IMR-90 (cell line): ENCODE measurements at regions not wholly inside any gene's neighbourhood (a gene's known extent, or its start where the extent isn't known, plus 50 kb on each side); places are given as distances from the start of the nearest gene placed in this dataset.

Source experiments
- ATAC-seq: fragments of 200-7000 bp; cut with Tn5 transposase; 2 replicates; pipeline ENCODE4 v1.9.1; 2020; ENCODE audit warnings: low read depth, mild to moderate bottlenecking, moderate library complexity
- BruUV-seq: library from RNA; stranded (reverse); fragments of 400-500 nt; replicated peaks from 2 replicates; lab custom pipeline; 2021; lab: Mats Ljungman, UMichigan
- CTCF ChIA-PET: fragments of 300-600 bp; formaldehyde crosslinking; extraction: SDS; loops from one replicate; lab custom pipeline; 2021; ENCODE audit warnings: antibody characterized with exemption; lab: Yijun Ruan, JAX
- POLR2A ChIA-PET: fragments of 300-600 bp; sonication (Branson Sonifier 250); formaldehyde crosslinking; loops from one replicate; lab custom pipeline; 2022; ENCODE audit warnings: antibody characterized with exemption; ENCODE audit not compliant: unreplicated experiment; lab: Charles Lee
- DNase-seq: peaks from one replicate; pipeline ENCODE4 v3.0.0; 2013
- H2AFZ ChIP-seq: replicated peaks from 2 replicates; pipeline ENCODE3; 2013; ENCODE audit warnings: low read length, mild to moderate bottlenecking; ENCODE audit not compliant: poor library complexity
- H2AK5ac ChIP-seq: 2 replicates; pipeline ENCODE4 v1.6.1; 2013; ENCODE audit warnings: low read depth, low read length, inconsistent platforms
- H2AK9ac ChIP-seq: replicated peaks from 2 replicates; pipeline ENCODE3; 2013; ENCODE audit warnings: mild to moderate bottlenecking, low read depth, low read length, moderate library complexity; ENCODE audit not compliant: poor library complexity
- H2BK120ac ChIP-seq: 2 replicates; pipeline ENCODE4 v1.6.1; 2013; ENCODE audit warnings: low read depth, low read length, inconsistent platforms
- H2BK15ac ChIP-seq: 3 replicates; pipeline ENCODE4 v1.6.1; 2013; ENCODE audit warnings: low read depth, low read length, inconsistent platforms
- H2BK20ac ChIP-seq: 2 replicates; pipeline ENCODE4 v1.6.1; 2013; ENCODE audit warnings: low read depth, mild to moderate bottlenecking, inconsistent platforms, low read length, moderate library complexity
- H2BK5ac ChIP-seq: 2 replicates; pipeline ENCODE4 v1.6.1; 2013; ENCODE audit warnings: mild to moderate bottlenecking, low read depth, low read length, inconsistent platforms; ENCODE audit not compliant: poor library complexity, severe bottlenecking
- H3K14ac ChIP-seq: replicated peaks from 2 replicates; pipeline ENCODE4 v1.6.1; 2013; ENCODE audit warnings: low read depth, low read length, inconsistent platforms
- H3K18ac ChIP-seq: 2 replicates; pipeline ENCODE4 v1.6.1; 2013; ENCODE audit warnings: low read depth, low read length, control low read depth
- H3K23ac ChIP-seq: 2 replicates; pipeline ENCODE4 v1.6.1; 2013; ENCODE audit warnings: low read depth, low read length, inconsistent platforms
- H3K27ac ChIP-seq: 2 replicates; pipeline ENCODE4 v1.5.1; 2013; ENCODE audit warnings: mild to moderate bottlenecking, control low read depth, low read length; ENCODE audit not compliant: insufficient read depth
- H3K27me3 ChIP-seq: 2 replicates; pipeline ENCODE4 v1.6.1; 2013; ENCODE audit warnings: low read length; ENCODE audit not compliant: control insufficient read depth, insufficient read depth
- H3K36me3 ChIP-seq: 2 replicates; pipeline ENCODE4 v1.6.1; 2013; ENCODE audit warnings: low read length, mixed read lengths; ENCODE audit not compliant: control insufficient read depth, insufficient read depth
- H3K4ac ChIP-seq: 2 replicates; pipeline ENCODE4 v1.6.1; 2013; ENCODE audit warnings: low read depth, low read length, inconsistent platforms
- H3K4me1 ChIP-seq: 2 replicates; pipeline ENCODE4 v1.6.1; 2013; ENCODE audit warnings: low read length, mixed read lengths; ENCODE audit not compliant: control insufficient read depth, insufficient read depth
- H3K4me2 ChIP-seq: 2 replicates; pipeline ENCODE4 v1.6.1; 2013; ENCODE audit warnings: low read depth, mild to moderate bottlenecking, control low read depth, low read length, moderate library complexity
- H3K4me3 ChIP-seq: 2 replicates; pipeline ENCODE4 v1.5.1; 2013; ENCODE audit warnings: low read depth, mild to moderate bottlenecking, control low read depth, low read length, moderate library complexity; ENCODE audit not compliant: insufficient read depth
- H3K56ac ChIP-seq: 2 replicates; pipeline ENCODE4 v1.6.1; 2013; ENCODE audit warnings: low read length, inconsistent platforms; ENCODE audit not compliant: insufficient read depth; ENCODE audit errors: extremely low read depth
- H3K79me1 ChIP-seq, 2 experiments: 2 replicates each; pipeline ENCODE4 v1.6.1; 2013; ENCODE audit warnings: low read length in 2 of 2, inconsistent platforms in 1 of 2, low read depth in 1 of 2
- H3K9ac ChIP-seq: 2 replicates; pipeline ENCODE4 v1.6.1; 2013; ENCODE audit warnings: low read depth, low read length, control low read depth
- H3K9me1 ChIP-seq: 2 replicates; pipeline ENCODE4 v1.6.1; 2013; ENCODE audit warnings: low read length, inconsistent platforms; ENCODE audit not compliant: insufficient read depth
- H3K9me3 ChIP-seq: 2 replicates; pipeline ENCODE4 v1.6.1; 2013; ENCODE audit warnings: low read length; ENCODE audit not compliant: control insufficient read depth, insufficient read depth
- H4K20me1 ChIP-seq: 2 replicates; pipeline ENCODE4 v1.6.1; 2013; ENCODE audit warnings: low read length, inconsistent platforms; ENCODE audit not compliant: insufficient read depth
- H4K5ac ChIP-seq: 2 replicates; pipeline ENCODE4 v1.6.1; 2013; ENCODE audit warnings: mild to moderate bottlenecking, low read depth, low read length, control low read depth
- H4K8ac ChIP-seq, 2 experiments: 2 replicates each; pipeline ENCODE4 v1.6.1; 2013; ENCODE audit warnings: low read depth in 2 of 2, low read length in 2 of 2, control low read depth in 1 of 2, inconsistent platforms in 1 of 2
- H4K91ac ChIP-seq: 2 replicates; pipeline ENCODE4 v1.6.1; 2013; ENCODE audit warnings: low read depth, low read length, inconsistent platforms; ENCODE audit not compliant: insufficient read depth
- CEBPB ChIP-seq: IDR thresholded peaks from 2 replicates; pipeline ENCODE4 v1.6.1; 2012; ENCODE audit warnings: low read depth, low read length, improper control_type of control experiment
- FOS ChIP-seq: fragments of 150-350 bp; IDR thresholded peaks from 2 replicates; pipeline ENCODE4 v1.6.1; 2016; ENCODE audit warnings: low read depth, low read length
- MAFK ChIP-seq: IDR thresholded peaks from 2 replicates; pipeline ENCODE4 v1.6.1; 2012; ENCODE audit warnings: low read depth, low read length, improper control_type of control experiment
- MAZ ChIP-seq: IDR thresholded peaks from 2 replicates; pipeline ENCODE4 v1.6.1; 2012; ENCODE audit warnings: low read depth, mild to moderate bottlenecking, low read length, improper control_type of control experiment, moderate library complexity, borderline replicate concordance
- MXI1 ChIP-seq: IDR thresholded peaks from 2 replicates; pipeline ENCODE4 v1.6.1; 2012; ENCODE audit warnings: low read depth, mild to moderate bottlenecking, low read length, moderate library complexity, borderline replicate concordance
- NFE2L2 ChIP-seq: fragments of 150-350 bp; IDR thresholded peaks from 2 replicates; pipeline ENCODE4 v1.6.1; 2016; ENCODE audit warnings: low read depth, mild to moderate bottlenecking, low read length
- RAD21 ChIP-seq: IDR thresholded peaks from 2 replicates; pipeline ENCODE4 v1.6.1; 2012; ENCODE audit warnings: low read length, improper control_type of control experiment
- RCOR1 ChIP-seq: IDR thresholded peaks from 2 replicates; pipeline ENCODE4 v1.6.1; 2012; ENCODE audit warnings: mild to moderate bottlenecking, low read length, improper control_type of control experiment; ENCODE audit not compliant: insufficient replicate concordance
- RFX5 ChIP-seq: IDR thresholded peaks from 2 replicates; pipeline ENCODE4 v1.8.0; 2012; ENCODE audit warnings: low read depth, mild to moderate bottlenecking, low read length, moderate library complexity
- WGBS, 2 experiments: methylation state at CpG; one replicate each; pipeline versions ENCODE4 v1.1.5 to v1.1.7; 2013; ENCODE audit warnings: missing lambda C conversion rate in 2 of 2; ENCODE audit not compliant: insufficient read length in 1 of 2; ENCODE audit errors: extremely low coverage in 2 of 2; 5-methylcytosine and 5-hydroxymethylcytosine counted together
- dilution Hi-C: fragments of 300-500 bp; cut with HindIII; formaldehyde crosslinking; loops from one replicate; pipeline ENCODE4 v1.14.3; 2018; ENCODE audit warnings: low sequenced_read_pairs; ENCODE audit not compliant: unreplicated experiment
- in situ Hi-C: fragments of 300-500 bp; cut with MboI; formaldehyde crosslinking; loops from 3 replicates; pipeline ENCODE4 v1.14.3; 2019; ENCODE audit warnings: low sequenced_read_pairs, inconsistent platforms, mixed read lengths
- intact Hi-C: fragments of 100-400 bp; cut with micrococcal nuclease; formaldehyde crosslinking; loops from 2 replicates; pipeline ENCODE4 v1.10.0; 2022
- TF ChIP-seq, protein P1 (sequence below): conservative IDR thresholded peaks from 2 replicates; pipeline ENCODE4 v1.5.1; 2012; ENCODE audit warnings: mild to moderate bottlenecking, low read depth, low read length, improper control_type of control experiment
- TF ChIP-seq, protein P2 (sequence below): fragments of 150-350 bp; IDR thresholded peaks from 2 replicates; pipeline ENCODE4 v1.6.1; 2017; ENCODE audit warnings: mild to moderate bottlenecking, antibody characterized with exemption, low read length, low read depth

DNA sequence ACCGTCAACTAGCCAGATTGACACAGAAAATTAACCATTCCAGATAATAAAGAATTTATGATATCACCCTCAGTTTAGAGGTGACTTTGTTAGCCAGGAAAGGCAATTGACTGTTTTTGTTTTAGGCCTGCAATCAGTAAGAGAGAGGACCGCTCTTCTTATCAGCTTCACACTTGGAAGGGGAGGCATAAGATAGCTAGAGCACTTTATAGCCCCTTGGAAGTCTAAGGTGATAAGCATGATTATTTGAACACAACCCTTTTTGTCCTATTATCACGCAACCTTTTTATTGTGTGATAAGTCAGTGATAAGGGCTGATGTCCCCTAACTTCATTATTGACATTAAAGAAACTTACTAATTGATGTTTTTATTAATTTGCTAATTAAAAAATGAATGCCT lies 162.6 kb upstream of the CDKN2B start:
- no peaks in the 10 kb centered on the region for H4K20me1 ChIP-seq
- no peak overlapping the region for H2AK9ac ChIP-seq
- ATAC-seq (no peak), DNase-seq (no peak)
- ChIA-PET CTCF (interaction anchor here (0.6 kb wide), 1 partner anchor 39 kb away, joined by 6 read pairs; no protein-coding TSS in a partner anchor), POLR2A (no interaction called here)
- peaks cover 9% of the 10 kb centered on the region for H3K4me1 ChIP-seq
- H3K4me3 ChIP-seq: no peak overlapping the region
- H3K9me3 ChIP-seq: no peaks in the 10 kb centered on the region
- H4K91ac ChIP-seq: no peak overlapping the region
- no peaks in the 10 kb centered on the region for H3K79me1 ChIP-seq
- H3K4me2 ChIP-seq: no peak overlapping the region
- in situ Hi-C loops: no loop called here
- no TSS peak for BruUV-seq
- H3K18ac ChIP-seq: no peak overlapping the region
- H3K27me3 ChIP-seq: no peaks in the 10 kb centered on the region
- H2AK5ac ChIP-seq: no peak overlapping the region
- no peak for TF ChIP-seq RFX5
- TF ChIP-seq RCOR1: no peak
- TF ChIP-seq, protein P1, sequence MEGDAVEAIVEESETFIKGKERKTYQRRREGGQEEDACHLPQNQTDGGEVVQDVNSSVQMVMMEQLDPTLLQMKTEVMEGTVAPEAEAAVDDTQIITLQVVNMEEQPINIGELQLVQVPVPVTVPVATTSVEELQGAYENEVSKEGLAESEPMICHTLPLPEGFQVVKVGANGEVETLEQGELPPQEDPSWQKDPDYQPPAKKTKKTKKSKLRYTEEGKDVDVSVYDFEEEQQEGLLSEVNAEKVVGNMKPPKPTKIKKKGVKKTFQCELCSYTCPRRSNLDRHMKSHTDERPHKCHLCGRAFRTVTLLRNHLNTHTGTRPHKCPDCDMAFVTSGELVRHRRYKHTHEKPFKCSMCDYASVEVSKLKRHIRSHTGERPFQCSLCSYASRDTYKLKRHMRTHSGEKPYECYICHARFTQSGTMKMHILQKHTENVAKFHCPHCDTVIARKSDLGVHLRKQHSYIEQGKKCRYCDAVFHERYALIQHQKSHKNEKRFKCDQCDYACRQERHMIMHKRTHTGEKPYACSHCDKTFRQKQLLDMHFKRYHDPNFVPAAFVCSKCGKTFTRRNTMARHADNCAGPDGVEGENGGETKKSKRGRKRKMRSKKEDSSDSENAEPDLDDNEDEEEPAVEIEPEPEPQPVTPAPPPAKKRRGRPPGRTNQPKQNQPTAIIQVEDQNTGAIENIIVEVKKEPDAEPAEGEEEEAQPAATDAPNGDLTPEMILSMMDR: no peak
- no peak for TF ChIP-seq NFE2L2
- no peak for TF ChIP-seq MAZ
- TF ChIP-seq FOS: no peak
- TF ChIP-seq RAD21: no peak
- TF ChIP-seq MXI1: no peak
- no peak for TF ChIP-seq CEBPB
- TF ChIP-seq, protein P2, sequence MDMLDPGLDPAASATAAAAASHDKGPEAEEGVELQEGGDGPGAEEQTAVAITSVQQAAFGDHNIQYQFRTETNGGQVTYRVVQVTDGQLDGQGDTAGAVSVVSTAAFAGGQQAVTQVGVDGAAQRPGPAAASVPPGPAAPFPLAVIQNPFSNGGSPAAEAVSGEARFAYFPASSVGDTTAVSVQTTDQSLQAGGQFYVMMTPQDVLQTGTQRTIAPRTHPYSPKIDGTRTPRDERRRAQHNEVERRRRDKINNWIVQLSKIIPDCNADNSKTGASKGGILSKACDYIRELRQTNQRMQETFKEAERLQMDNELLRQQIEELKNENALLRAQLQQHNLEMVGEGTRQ: no peak
- no peak for TF ChIP-seq MAFK
- H3K27ac ChIP-seq: no peak overlapping the region
- no peak overlapping the region for H2BK15ac ChIP-seq
- 0 out of 2 replicates have a peak, but pooled peaks cover 3% of the 10 kb centered on the region for H3K9me1 ChIP-seq
- H3K9ac ChIP-seq: no peak overlapping the region
- no peak overlapping the region for H3K23ac ChIP-seq
- H2BK5ac ChIP-seq: no peak overlapping the region
- intact Hi-C loops: loop anchor here (5.0 kb wide), 1 partner anchor 36 kb away; no protein-coding TSS in a partner anchor
- no peaks in the 10 kb centered on the region for H3K36me3 ChIP-seq
- H3K14ac ChIP-seq: no peak overlapping the region
- no peak overlapping the region for H3K56ac ChIP-seq
- H4K5ac ChIP-seq: no peak overlapping the region
- no peak overlapping the region for H2BK120ac ChIP-seq
- no peak overlapping the region for H4K8ac ChIP-seq
- dilution Hi-C loops: no loop called here
- H3K4ac ChIP-seq: no peak overlapping the region
- no peak overlapping the region for H2BK20ac ChIP-seq
- WGBS, 2 experiments: no CpG with 5 or more reads among the region's 3 CpGs
- H2AFZ ChIP-seq: no peak overlapping the region
